K562 (cell line): ENCODE measurements at regions not wholly inside any gene's neighbourhood (a gene's known extent, or its start where the extent isn't known, plus 50 kb on each side); places are given as distances from the start of the nearest gene placed in this dataset.

Experiments used
- CREB1 ChIP-seq, 2 experiments: sonication (generic) in 1 of 2; formaldehyde crosslinking in 1 of 2; IDR thresholded peaks; 2 replicates each; pipeline versions ENCODE4 v1.6.1 to v1.8.0; 2012 to 2022; ENCODE audit warnings: inconsistent platforms in 1 of 2, mild to moderate bottlenecking in 1 of 2, missing genetic modification reagents in 1 of 2, moderate library complexity in 1 of 2
- FOXK1 ChIP-seq: sonication (generic); formaldehyde crosslinking; IDR thresholded peaks from 2 replicates; pipeline ENCODE4 v1.8.0; 2022; ENCODE audit warnings: missing genetic modification reagents, mild to moderate bottlenecking, borderline replicate concordance
- ILK ChIP-seq: fragments of 450-650 bp; IDR thresholded peaks from 2 replicates; pipeline ENCODE4 v1.6.1; 2016; ENCODE audit warnings: missing genetic modification characterization, low read depth, mild to moderate bottlenecking, missing compliant biosample characterization, moderate library complexity, borderline replicate concordance
- JUN ChIP-seq, 2 experiments: sonication (generic) in 1 of 2; formaldehyde crosslinking in 1 of 2; IDR thresholded peaks; 2 replicates each; pipeline versions ENCODE4 v1.6.1 to v1.8.0; 2012 to 2022; ENCODE audit warnings: borderline replicate concordance in 2 of 2, mild to moderate bottlenecking in 2 of 2, improper control_type of control experiment in 1 of 2, low read depth in 1 of 2, low read length in 1 of 2, missing genetic modification reagents in 1 of 2
- NELFE ChIP-seq: IDR thresholded peaks from 2 replicates; pipeline ENCODE4 v1.6.1; 2011; ENCODE audit warnings: mild to moderate bottlenecking; ENCODE audit not compliant: insufficient read depth, insufficient read length
- POLR2A ChIP-seq: fragments of 450-650 bp; conservative IDR thresholded peaks from 2 replicates; pipeline ENCODE4 v1.6.1; 2016
- SP1 ChIP-seq: sonication (generic); formaldehyde crosslinking; IDR thresholded peaks from 2 replicates; pipeline ENCODE4 v1.8.1; 2022; ENCODE audit warnings: mild to moderate bottlenecking, missing genetic modification reagents
- TF ChIP-seq, protein P1 (sequence below): sonication (generic); formaldehyde crosslinking; IDR thresholded peaks from 2 replicates; pipeline ENCODE4 v1.8.0; 2022; ENCODE audit warnings: missing genetic modification reagents, mild to moderate bottlenecking, moderate library complexity, borderline replicate concordance
- TF ChIP-seq, protein P2 (sequence below): fragments of 450-650 bp; formaldehyde crosslinking; IDR thresholded peaks from 2 replicates; pipeline ENCODE4 v1.4.0; 2022; ENCODE audit warnings: missing genetic modification characterization

DNA sequence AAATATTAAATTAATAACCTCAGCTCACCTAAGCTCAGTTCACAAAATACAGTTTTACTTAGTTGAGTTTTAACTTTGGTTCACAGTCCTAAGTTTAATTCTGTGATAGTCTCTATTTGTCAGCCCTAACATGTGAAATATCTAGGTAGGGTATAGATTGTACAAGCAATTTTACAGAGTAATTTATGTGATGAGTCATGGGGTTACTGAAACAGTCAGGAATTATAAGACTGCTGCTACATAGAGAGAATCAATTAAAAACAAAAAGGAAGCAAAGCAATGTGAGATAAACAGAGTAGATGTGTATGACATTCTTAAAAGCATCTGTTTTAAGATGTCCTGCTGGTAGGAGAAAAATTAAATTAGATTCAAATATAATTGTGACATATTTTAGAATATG lies 1018.2 kb upstream of the KCND2 start:
- TF ChIP-seq CREB1 (IDR thresholded peaks at IDR 0.05) (no peak), CREB1 (CRISPR knock-in tag; IDR thresholded peaks at IDR 0.05) (no peak), JUN (IDR thresholded peaks at IDR 0.05; ENCODE audit: borderline replicate concordance, low read depth, low read length) (no peak), JUN (CRISPR knock-in tag; IDR thresholded peaks at IDR 0.05; ENCODE audit: borderline replicate concordance) (no peak), SP1 (CRISPR knock-in tag) (no peak), NELFE (no peak), FOXK1 (no peak), POLR2A (no peak), ILK (tag) (no peak)
- TF ChIP-seq, protein P1, sequence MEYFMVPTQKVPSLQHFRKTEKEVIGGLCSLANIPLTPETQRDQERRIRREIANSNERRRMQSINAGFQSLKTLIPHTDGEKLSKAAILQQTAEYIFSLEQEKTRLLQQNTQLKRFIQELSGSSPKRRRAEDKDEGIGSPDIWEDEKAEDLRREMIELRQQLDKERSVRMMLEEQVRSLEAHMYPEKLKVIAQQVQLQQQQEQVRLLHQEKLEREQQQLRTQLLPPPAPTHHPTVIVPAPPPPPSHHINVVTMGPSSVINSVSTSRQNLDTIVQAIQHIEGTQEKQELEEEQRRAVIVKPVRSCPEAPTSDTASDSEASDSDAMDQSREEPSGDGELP (CRISPR knock-in tag): no peak
- TF ChIP-seq, protein P2, sequence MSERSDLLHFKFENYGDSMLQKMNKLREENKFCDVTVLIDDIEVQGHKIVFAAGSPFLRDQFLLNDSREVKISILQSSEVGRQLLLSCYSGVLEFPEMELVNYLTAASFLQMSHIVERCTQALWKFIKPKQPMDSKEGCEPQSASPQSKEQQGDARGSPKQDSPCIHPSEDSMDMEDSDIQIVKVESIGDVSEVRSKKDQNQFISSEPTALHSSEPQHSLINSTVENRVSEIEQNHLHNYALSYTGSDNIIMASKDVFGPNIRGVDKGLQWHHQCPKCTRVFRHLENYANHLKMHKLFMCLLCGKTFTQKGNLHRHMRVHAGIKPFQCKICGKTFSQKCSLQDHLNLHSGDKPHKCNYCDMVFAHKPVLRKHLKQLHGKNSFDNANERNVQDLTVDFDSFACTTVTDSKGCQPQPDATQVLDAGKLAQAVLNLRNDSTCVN (CRISPR knock-in tag): no peak
